A549 (cell line): ENCODE measurements at regions not wholly inside any gene's neighbourhood (a gene's known extent, or its start where the extent isn't known, plus 50 kb on each side); places are given as distances from the start of the nearest gene placed in this dataset.

Source experiments
- ATAC-seq, 2 experiments: fragments of 200-7000 bp in 1 of 2; fragments of >200 bp in 1 of 2; cut with Nextera tagmentation in 1 of 2; cut with Tn5 transposase in 1 of 2; 3 replicates each; pipeline versions ENCODE4 v1.8.0 to v1.9.1; 2018 to 2020; ENCODE audit warnings: mild to moderate bottlenecking in 1 of 2, moderate library complexity in 1 of 2
- CTCF ChIA-PET: fragments of 300-600 bp; sonication (Branson Sonifier 250); formaldehyde crosslinking; extraction: SDS; loops from one replicate; lab custom pipeline; 2021; ENCODE audit warnings: antibody characterized with exemption, inconsistent platforms; lab: Yijun Ruan, JAX
- POLR2A ChIA-PET: fragments of 350-600 bp; formaldehyde crosslinking; extraction: SDS; loops from one replicate; lab custom pipeline; 2021; ENCODE audit warnings: antibody characterized with exemption, inconsistent platforms; lab: Yijun Ruan, JAX
- DNase-seq, 2 experiments: peaks; one replicate each; pipeline versions ENCODE4 v3.0.0 to v3.0.0-alpha.2; 2011 to 2016; ENCODE audit warnings: low read depth in 1 of 2, low spot score in 1 of 2
- FAIRE-seq: peaks from 2 replicates; lab custom pipeline; 2011; peaks lifted over from hg19 to GRCh38; lab: Jason Lieb, UNC
- H3K27ac ChIP-seq, 2 experiments: fragments of >200 bp; sonication (Bioruptor Twin); formaldehyde crosslinking; 3 replicates each; pipeline ENCODE4 v1.5.1; 2016 to 2017
- H3K4me1 ChIP-seq: fragments of >200 bp; sonication (Bioruptor Twin); formaldehyde crosslinking; 3 replicates; pipeline ENCODE4 v1.6.1; 2016
- H3K4me2 ChIP-seq: fragments of >200 bp; sonication (Bioruptor Twin); formaldehyde crosslinking; 3 replicates; pipeline ENCODE4 v1.6.1; 2016
- H3K4me3 ChIP-seq: fragments of >200 bp; sonication (Bioruptor Twin); formaldehyde crosslinking; 3 replicates; pipeline ENCODE4 v1.5.1; 2016
- H3K9me3 ChIP-seq: fragments of >200 bp; sonication (Bioruptor Twin); formaldehyde crosslinking; 3 replicates; pipeline ENCODE4 v1.6.1; 2016
- CBX2 ChIP-seq: fragments of 200-600 bp; sonication (generic); IDR thresholded peaks from 2 replicates; pipeline ENCODE4 v1.6.1; 2016; ENCODE audit warnings: low read depth, mild to moderate bottlenecking, borderline replicate concordance
- CBX8 ChIP-seq: fragments of 200-600 bp; sonication (generic); IDR thresholded peaks from 2 replicates; pipeline ENCODE4 v1.6.1; 2016
- CEBPB ChIP-seq, 2 experiments: fragments of >200 bp in 1 of 2; sonication (Bioruptor Twin) in 1 of 2; formaldehyde crosslinking in 1 of 2; IDR thresholded peaks; 2 replicates each; pipeline ENCODE4 v1.6.1; 2012 to 2016
- CHD4 ChIP-seq: fragments of 200-600 bp; sonication (generic); IDR thresholded peaks from 2 replicates; pipeline ENCODE4 v1.6.1; 2016; ENCODE audit warnings: antibody characterized with exemption, mild to moderate bottlenecking, borderline replicate concordance
- ESRRA ChIP-seq: fragments of 150-350 bp; IDR thresholded peaks from 2 replicates; pipeline ENCODE4 v1.6.1; 2014; ENCODE audit warnings: mild to moderate bottlenecking, low read length, borderline replicate concordance
- FOXS1 ChIP-seq: fragments of 250-450 bp; sonication (Bioruptor Pico); IDR thresholded peaks from 2 replicates; pipeline ENCODE4 v1.5.0; 2020; ENCODE audit warnings: mild to moderate bottlenecking, moderate library complexity
- GATA3 ChIP-seq: IDR thresholded peaks from 2 replicates; pipeline ENCODE4 v1.6.1; 2012; ENCODE audit warnings: borderline replicate concordance
- HDAC2 ChIP-seq: fragments of 200-600 bp; sonication (generic); IDR thresholded peaks from 2 replicates; pipeline ENCODE4 v1.6.1; 2016
- HOXB13 ChIP-seq: fragments of 250-450 bp; sonication (Bioruptor Pico); IDR thresholded peaks from 2 replicates; pipeline ENCODE4 v1.5.0; 2020; ENCODE audit warnings: low read depth, mild to moderate bottlenecking, moderate library complexity
- HOXB5 ChIP-seq: fragments of 250-450 bp; sonication (Bioruptor Pico); IDR thresholded peaks from 2 replicates; pipeline ENCODE4 v1.5.0; 2020; ENCODE audit warnings: mild to moderate bottlenecking, moderate library complexity
- JUN ChIP-seq, 2 experiments: fragments of >200 bp; sonication (Bioruptor Twin); formaldehyde crosslinking; IDR thresholded peaks; 2 replicates in 1 of 2; 3 replicates in 1 of 2; pipeline ENCODE4 v1.6.1; 2016 to 2017
- KDM1A ChIP-seq: fragments of 200-600 bp; sonication (generic); IDR thresholded peaks from 2 replicates; pipeline ENCODE4 v1.6.1; 2016; ENCODE audit warnings: low read depth, mild to moderate bottlenecking
- MAZ ChIP-seq: fragments of 150-350 bp; IDR thresholded peaks from 2 replicates; pipeline ENCODE4 v1.6.1; 2014; ENCODE audit warnings: antibody characterized with exemption, low read depth, low read length, borderline replicate concordance
- MYC ChIP-seq: IDR thresholded peaks from 2 replicates; pipeline ENCODE4 v1.6.1; 2012; ENCODE audit warnings: mild to moderate bottlenecking, inconsistent platforms, low read length, improper control_type of control experiment, borderline replicate concordance
- NFE2L2 ChIP-seq: fragments of 150-350 bp; conservative IDR thresholded peaks from 2 replicates; pipeline ENCODE4 v1.6.1; 2014; ENCODE audit warnings: low read length
- NPAS2 ChIP-seq: fragments of 250-450 bp; sonication (Bioruptor Pico); IDR thresholded peaks from 2 replicates; pipeline ENCODE4 v1.8.0; 2022; ENCODE audit warnings: mild to moderate bottlenecking, moderate library complexity, borderline replicate concordance
- POLR2A ChIP-seq: IDR thresholded peaks from 2 replicates; pipeline ENCODE4 v1.6.1; 2012; ENCODE audit warnings: mild to moderate bottlenecking, low read length
- RARB ChIP-seq: fragments of 250-450 bp; sonication (Bioruptor Pico); IDR thresholded peaks from 2 replicates; pipeline ENCODE4 v1.8.0; 2021; ENCODE audit warnings: mild to moderate bottlenecking, moderate library complexity
- RFX5 ChIP-seq: fragments of 450-650 bp; IDR thresholded peaks from 2 replicates; pipeline ENCODE4 v1.7.1; 2014; ENCODE audit warnings: antibody characterized with exemption, mild to moderate bottlenecking, moderate library complexity
- RNF2 ChIP-seq: fragments of 200-600 bp; sonication (generic); IDR thresholded peaks from 2 replicates; pipeline ENCODE4 v1.6.1; 2016; ENCODE audit warnings: low read depth, mild to moderate bottlenecking, antibody characterized with exemption, moderate library complexity, borderline replicate concordance
- ZFP36 ChIP-seq: fragments of 450-650 bp; IDR thresholded peaks from 2 replicates; pipeline ENCODE4 v1.6.1; 2014; ENCODE audit warnings: borderline replicate concordance; ENCODE audit not compliant: partially characterized antibody
- WGBS: methylation state at CpG from one replicate; pipeline ENCODE4 v1.1.6; 2017; ENCODE audit errors: missing lambda C conversion rate; 5-methylcytosine and 5-hydroxymethylcytosine counted together
- TF ChIP-seq, protein P1 (sequence below): fragments of 200-600 bp; sonication (generic); IDR thresholded peaks from 2 replicates; pipeline ENCODE4 v1.6.1; 2016; ENCODE audit warnings: antibody characterized with exemption, mild to moderate bottlenecking, moderate library complexity
- TF ChIP-seq, protein P2 (sequence below): fragments of 250-450 bp; sonication (Bioruptor Pico); IDR thresholded peaks from 2 replicates; pipeline ENCODE4 v1.5.0; 2021; ENCODE audit warnings: mild to moderate bottlenecking, moderate library complexity, borderline replicate concordance
- TF ChIP-seq, protein P3 (sequence below): fragments of 250-450 bp; sonication (Bioruptor Pico); IDR thresholded peaks from 2 replicates; pipeline ENCODE4 v1.5.0; 2020; ENCODE audit warnings: low read depth, mild to moderate bottlenecking, moderate library complexity
- TF ChIP-seq, protein P4 (sequence below): IDR thresholded peaks from 2 replicates; pipeline ENCODE4 v1.6.1; 2012; ENCODE audit warnings: low read depth, borderline replicate concordance
- TF ChIP-seq, protein P5 (sequence below): IDR thresholded peaks from 2 replicates; pipeline ENCODE4 v1.6.1; 2012

DNA sequence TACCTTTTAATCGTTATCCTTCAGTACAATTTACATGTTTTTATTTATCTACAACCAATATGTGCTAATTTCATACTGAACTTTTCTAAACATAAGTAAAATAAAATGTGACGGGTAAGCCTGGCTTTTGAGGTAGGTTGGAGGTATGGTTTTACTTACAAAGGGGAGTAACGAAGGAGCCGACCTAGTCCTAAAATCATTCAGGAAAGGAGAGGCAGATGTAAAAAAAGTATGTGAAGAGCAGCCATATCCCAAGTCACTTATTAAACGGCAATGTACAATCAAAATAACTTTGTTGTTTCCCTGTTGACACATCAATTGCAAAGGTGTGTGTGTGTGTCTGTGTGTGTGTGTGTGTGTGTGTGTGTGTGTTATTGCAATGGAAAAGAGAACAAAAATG, 351.3 kb downstream of the CRPPA start:
- Histone ChIP-seq H3K4me3 (no peak overlapping the region), H3K27ac (no peak overlapping the region), H3K4me1 (no peaks in the 10 kb centered on the region), H3K4me2 (no peak overlapping the region), H3K9me3 (no peaks in the 10 kb centered on the region)
- ChIA-PET POLR2A (no interaction called here), CTCF (interaction anchor here (1.0 kb wide), 1 partner anchor 766 kb away, joined by 3 read pairs; no protein-coding TSS in a partner anchor)
- no peak for DNase-seq
- no peak for ATAC-seq
- TF ChIP-seq, protein P1, sequence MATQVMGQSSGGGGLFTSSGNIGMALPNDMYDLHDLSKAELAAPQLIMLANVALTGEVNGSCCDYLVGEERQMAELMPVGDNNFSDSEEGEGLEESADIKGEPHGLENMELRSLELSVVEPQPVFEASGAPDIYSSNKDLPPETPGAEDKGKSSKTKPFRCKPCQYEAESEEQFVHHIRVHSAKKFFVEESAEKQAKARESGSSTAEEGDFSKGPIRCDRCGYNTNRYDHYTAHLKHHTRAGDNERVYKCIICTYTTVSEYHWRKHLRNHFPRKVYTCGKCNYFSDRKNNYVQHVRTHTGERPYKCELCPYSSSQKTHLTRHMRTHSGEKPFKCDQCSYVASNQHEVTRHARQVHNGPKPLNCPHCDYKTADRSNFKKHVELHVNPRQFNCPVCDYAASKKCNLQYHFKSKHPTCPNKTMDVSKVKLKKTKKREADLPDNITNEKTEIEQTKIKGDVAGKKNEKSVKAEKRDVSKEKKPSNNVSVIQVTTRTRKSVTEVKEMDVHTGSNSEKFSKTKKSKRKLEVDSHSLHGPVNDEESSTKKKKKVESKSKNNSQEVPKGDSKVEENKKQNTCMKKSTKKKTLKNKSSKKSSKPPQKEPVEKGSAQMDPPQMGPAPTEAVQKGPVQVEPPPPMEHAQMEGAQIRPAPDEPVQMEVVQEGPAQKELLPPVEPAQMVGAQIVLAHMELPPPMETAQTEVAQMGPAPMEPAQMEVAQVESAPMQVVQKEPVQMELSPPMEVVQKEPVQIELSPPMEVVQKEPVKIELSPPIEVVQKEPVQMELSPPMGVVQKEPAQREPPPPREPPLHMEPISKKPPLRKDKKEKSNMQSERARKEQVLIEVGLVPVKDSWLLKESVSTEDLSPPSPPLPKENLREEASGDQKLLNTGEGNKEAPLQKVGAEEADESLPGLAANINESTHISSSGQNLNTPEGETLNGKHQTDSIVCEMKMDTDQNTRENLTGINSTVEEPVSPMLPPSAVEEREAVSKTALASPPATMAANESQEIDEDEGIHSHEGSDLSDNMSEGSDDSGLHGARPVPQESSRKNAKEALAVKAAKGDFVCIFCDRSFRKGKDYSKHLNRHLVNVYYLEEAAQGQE, result no peak
- no peak for TF ChIP-seq MAZ
- TF ChIP-seq, protein P2, sequence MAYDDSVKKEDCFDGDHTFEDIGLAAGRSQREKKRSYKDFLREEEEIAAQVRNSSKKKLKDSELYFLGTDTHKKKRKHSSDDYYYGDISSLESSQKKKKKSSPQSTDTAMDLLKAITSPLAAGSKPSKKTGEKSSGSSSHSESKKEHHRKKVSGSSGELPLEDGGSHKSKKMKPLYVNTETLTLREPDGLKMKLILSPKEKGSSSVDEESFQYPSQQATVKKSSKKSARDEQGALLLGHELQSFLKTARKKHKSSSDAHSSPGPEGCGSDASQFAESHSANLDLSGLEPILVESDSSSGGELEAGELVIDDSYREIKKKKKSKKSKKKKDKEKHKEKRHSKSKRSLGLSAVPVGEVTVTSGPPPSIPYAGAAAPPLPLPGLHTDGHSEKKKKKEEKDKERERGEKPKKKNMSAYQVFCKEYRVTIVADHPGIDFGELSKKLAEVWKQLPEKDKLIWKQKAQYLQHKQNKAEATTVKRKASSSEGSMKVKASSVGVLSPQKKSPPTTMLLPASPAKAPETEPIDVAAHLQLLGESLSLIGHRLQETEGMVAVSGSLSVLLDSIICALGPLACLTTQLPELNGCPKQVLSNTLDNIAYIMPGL (CRISPR knock-in tag), result no peak
- TF ChIP-seq RARB, result no peak
- no peak for FAIRE-seq
- 51% methylated on average over 5 of the region's 5 CpGs for WGBS

DNA sequence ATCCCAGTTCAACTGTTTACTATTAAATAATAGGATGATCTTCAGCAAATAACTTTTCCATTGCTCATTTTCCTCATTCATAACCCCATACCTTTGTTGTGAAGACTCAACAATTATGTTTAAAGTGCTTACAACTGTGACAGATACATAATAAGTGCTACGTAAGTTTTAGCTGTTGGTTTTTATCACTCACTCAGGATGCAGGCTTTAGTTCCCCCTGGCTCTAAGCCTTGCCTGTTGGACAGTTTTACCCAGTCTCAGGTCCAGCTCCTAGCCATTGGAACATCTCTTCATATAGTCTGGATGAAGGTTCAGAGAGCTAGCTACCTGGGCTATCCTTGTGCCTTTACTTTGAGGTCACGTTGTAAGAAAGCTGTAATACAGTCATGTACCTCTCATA, 353.2 kb downstream of the CRPPA start:
- no peaks in the 10 kb centered on the region for H3K4me1 ChIP-seq
- no peak overlapping the region for H3K27ac ChIP-seq
- FAIRE-seq (no peak), DNase-seq (no peak), ATAC-seq (no peak)
- TF ChIP-seq NFE2L2 (no peak), JUN (IDR thresholded peaks at IDR 0.05) (no peak), HDAC2 (no peak), NPAS2 (CRISPR knock-in tag) (no peak), ESRRA (no peak), FOXS1 (no peak), ZFP36 (no peak), MYC (no peak), CEBPB (IDR thresholded peaks at IDR 0.05) (no peak), CHD4 (no peak)
- H3K4me3 ChIP-seq, result no peak overlapping the region
- H3K9me3 ChIP-seq, result no peaks in the 10 kb centered on the region
- ChIA-PET POLR2A (no interaction called here), CTCF (interaction anchor here (1.0 kb wide), 1 partner anchor 10 kb away, joined by 3 read pairs; no protein-coding TSS in a partner anchor)
- 70% methylated on average over 2 of the region's 2 CpGs for WGBS
- no peak overlapping the region for H3K4me2 ChIP-seq

DNA sequence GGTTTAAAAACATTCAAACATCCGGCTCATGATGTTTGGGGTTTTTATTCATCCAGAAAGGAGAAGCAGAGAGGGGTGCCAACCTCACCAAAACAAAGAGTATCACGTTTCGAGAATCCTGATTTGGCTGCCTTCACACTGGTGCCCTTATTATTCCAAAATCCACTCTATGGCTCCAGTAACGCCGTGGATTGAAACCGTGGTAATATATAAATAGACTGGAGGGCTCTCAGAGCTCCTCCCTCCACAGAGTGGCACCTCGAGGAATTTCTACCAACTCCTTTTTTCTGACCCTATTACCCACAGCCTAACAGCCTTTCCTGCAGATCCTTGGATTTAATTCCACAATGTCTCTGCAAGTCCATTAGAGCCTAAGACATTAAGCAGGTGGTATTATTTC, 353.6 kb downstream of the CRPPA start:
- ChIA-PET CTCF (interaction anchor here (1.0 to 2.0 kb wide), 3 partner anchors 10 to 347 kb away, joined by 3 to 7 read pairs (median 6); no protein-coding TSS in a partner anchor), POLR2A (no interaction called here)
- TF ChIP-seq CBX8 (no peak), RFX5 (no peak), RNF2 (no peak), GATA3 (no peak), CBX2 (no peak), HOXB13 (CRISPR knock-in tag) (no peak), CHD4 (no peak), KDM1A (no peak), HOXB5 (CRISPR knock-in tag) (no peak), JUN (IDR thresholded peaks at IDR 0.05) (no peak), POLR2A (no peak), MYC (no peak), FOXS1 (no peak)
- TF ChIP-seq, protein P3, sequence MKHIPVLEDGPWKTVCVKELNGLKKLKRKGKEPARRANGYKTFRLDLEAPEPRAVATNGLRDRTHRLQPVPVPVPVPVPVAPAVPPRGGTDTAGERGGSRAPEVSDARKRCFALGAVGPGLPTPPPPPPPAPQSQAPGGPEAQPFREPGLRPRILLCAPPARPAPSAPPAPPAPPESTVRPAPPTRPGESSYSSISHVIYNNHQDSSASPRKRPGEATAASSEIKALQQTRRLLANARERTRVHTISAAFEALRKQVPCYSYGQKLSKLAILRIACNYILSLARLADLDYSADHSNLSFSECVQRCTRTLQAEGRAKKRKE (CRISPR knock-in tag), result no peak
- TF ChIP-seq, protein P2 (CRISPR knock-in tag), result no peak
- TF ChIP-seq, protein P4, sequence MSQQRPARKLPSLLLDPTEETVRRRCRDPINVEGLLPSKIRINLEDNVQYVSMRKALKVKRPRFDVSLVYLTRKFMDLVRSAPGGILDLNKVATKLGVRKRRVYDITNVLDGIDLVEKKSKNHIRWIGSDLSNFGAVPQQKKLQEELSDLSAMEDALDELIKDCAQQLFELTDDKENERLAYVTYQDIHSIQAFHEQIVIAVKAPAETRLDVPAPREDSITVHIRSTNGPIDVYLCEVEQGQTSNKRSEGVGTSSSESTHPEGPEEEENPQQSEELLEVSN, result no peak
- TF ChIP-seq, protein P5, sequence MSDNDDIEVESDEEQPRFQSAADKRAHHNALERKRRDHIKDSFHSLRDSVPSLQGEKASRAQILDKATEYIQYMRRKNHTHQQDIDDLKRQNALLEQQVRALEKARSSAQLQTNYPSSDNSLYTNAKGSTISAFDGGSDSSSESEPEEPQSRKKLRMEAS, result no peak

More for the DNA sequence above, 353.6 kb downstream of the CRPPA start:
- H3K9me3 ChIP-seq, result no peaks in the 10 kb centered on the region
- 0 out of 3 replicates have a peak overlapping the region, but pooled peaks have one; percentile 17 for H3K4me2 ChIP-seq
- FAIRE-seq, result no peak
- no peaks in the 10 kb centered on the region for H3K4me1 ChIP-seq
- no peak overlapping the region for H3K27ac ChIP-seq
- ATAC-seq, result no peak
- DNase-seq, result no peak
- WGBS, result 10% methylated on average over 7 of the region's 7 CpGs
- H3K4me3 ChIP-seq, result no peak overlapping the region
